ENCODE measurements at regions not wholly inside any gene's neighbourhood (a gene's known extent, or its start where the extent isn't known, plus 50 kb on each side); places are given as distances from the start of the nearest gene placed in this dataset.

DNA sequence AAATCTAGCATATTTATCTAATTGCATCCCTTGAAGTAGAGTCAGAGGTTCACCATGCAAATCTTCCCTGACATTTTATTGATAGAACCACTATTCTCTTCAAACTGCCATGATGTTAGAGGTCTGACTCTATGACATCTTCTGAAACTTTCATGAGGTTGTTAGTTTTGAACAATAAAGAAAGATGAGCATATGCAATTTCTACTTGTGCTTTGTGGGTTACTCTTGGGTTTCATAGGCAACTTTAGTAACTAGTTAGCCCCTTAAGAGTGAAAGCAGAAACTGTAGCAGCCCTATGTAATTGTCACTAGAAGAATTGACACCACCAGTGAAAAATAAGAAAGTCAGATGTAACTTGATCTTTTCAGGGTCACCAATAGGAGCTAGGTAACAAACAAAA is 53.1 kb upstream of the ZEB2 start:
- no peak for DNase-seq (ENCODE audit: low read depth in 2 of 3, low spot score in 2 of 3)

DNA sequence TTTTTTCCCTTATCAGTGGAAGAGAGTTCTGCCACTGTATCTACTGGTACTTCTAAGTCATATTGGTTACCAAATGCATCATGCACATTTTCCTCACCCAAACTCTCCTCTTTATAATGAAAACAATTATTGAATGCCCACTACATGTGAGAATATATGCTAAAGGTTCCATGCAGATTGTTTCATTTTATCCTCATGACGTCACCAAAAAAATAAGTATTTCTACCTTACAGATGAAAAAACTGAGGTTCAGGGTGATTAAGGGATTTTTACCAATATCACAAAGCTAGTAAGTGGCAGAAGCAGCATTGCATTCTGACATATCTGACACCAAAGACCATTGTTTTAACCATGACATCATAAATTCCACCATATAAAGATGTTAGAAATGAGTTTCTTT is 51.9 kb upstream of the ZEB2 start:
- no peak for DNase-seq (ENCODE audit: low read depth in 2 of 3, low spot score in 2 of 3)

DNA sequence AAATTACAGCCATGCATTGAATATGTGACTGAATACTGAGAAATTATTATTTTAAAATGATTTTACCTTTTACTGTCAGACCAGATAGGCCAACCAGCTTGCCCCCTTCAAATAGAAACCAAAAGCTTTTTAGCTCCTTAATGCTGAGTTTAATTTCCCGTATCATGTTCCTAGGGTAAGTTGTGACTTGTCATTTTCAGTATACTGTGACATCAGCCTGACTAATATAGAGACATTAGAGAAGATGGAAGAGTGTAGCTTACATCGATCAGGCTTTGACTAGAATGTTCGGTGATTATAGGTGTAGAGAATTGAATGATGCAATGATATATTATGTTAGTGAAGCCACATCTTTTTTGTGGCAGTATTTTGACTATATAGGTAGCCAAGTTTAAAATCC is 50.6 kb upstream of the ZEB2 start:
- DNase-seq (ENCODE audit: low read depth in 2 of 3, low spot score in 2 of 3), result no peak

Data from activated CD8-positive, alpha-beta memory T cell treated with anti-CD3 and anti-CD28 coated beads for 48 hours (primary cell).